ENCODE measurements at regions not wholly inside any gene's neighbourhood (a gene's known extent, or its start where the extent isn't known, plus 50 kb on each side); places are given as distances from the start of the nearest gene placed in this dataset.

DNA sequence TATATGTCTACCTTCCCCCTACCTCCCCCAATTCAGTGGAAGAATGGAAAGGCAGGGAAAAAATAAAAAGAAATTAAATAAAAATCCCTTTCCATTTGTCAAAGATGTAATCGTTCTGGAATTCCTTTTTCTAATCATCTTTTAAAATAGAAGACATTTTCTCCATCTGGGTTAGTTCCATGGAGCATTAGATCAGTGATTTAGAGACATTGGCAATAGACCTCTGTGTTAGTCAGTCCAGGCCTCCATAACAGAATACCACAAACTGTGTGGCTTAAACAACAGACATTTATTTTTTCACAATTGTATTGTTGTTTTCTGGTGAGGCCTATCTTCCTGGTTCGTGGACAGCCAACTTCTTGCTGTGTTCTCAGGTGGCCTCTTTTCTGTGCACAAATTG is 516.6 kb upstream of the DAB2 start:
- TF ChIP-seq, protein P1, sequence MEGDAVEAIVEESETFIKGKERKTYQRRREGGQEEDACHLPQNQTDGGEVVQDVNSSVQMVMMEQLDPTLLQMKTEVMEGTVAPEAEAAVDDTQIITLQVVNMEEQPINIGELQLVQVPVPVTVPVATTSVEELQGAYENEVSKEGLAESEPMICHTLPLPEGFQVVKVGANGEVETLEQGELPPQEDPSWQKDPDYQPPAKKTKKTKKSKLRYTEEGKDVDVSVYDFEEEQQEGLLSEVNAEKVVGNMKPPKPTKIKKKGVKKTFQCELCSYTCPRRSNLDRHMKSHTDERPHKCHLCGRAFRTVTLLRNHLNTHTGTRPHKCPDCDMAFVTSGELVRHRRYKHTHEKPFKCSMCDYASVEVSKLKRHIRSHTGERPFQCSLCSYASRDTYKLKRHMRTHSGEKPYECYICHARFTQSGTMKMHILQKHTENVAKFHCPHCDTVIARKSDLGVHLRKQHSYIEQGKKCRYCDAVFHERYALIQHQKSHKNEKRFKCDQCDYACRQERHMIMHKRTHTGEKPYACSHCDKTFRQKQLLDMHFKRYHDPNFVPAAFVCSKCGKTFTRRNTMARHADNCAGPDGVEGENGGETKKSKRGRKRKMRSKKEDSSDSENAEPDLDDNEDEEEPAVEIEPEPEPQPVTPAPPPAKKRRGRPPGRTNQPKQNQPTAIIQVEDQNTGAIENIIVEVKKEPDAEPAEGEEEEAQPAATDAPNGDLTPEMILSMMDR (conservative IDR thresholded peaks at IDR 0.05; ENCODE audit: low read depth, low read length): no peak
- TF ChIP-seq EZH2phosphoT487 (IDR thresholded peaks at IDR 0.05; ENCODE audit: borderline replicate concordance, low read length): no peak
